SK-N-SH treated with all-trans-retinoic acid at 6 μM for 48 hours (cell line): ENCODE measurements at regions not wholly inside any gene's neighbourhood (a gene's known extent, or its start where the extent isn't known, plus 50 kb on each side); places are given as distances from the start of the nearest gene placed in this dataset.

ENCODE experiments used
- ATAC-seq: fragments of 200-7000 bp; cut with Tn5 transposase; 3 replicates; pipeline ENCODE4 v1.9.1; 2020; ENCODE audit warnings: mild to moderate bottlenecking, moderate library complexity
- ARNTL ChIP-seq: fragments of 450-650 bp; formaldehyde crosslinking; IDR thresholded peaks from 2 replicates; pipeline ENCODE4 v1.5.0; 2020; ENCODE audit warnings: low read depth, mild to moderate bottlenecking, moderate library complexity, borderline replicate concordance
- BACH2 ChIP-seq: fragments of 250-450 bp; sonication (Bioruptor Pico); IDR thresholded peaks from 2 replicates; pipeline ENCODE4 v1.9.0; 2021; ENCODE audit warnings: mild to moderate bottlenecking, borderline replicate concordance
- CSDC2 ChIP-seq: fragments of 250-450 bp; sonication (Bioruptor Pico); IDR thresholded peaks from 2 replicates; pipeline ENCODE4 v1.5.0; 2020; ENCODE audit warnings: mild to moderate bottlenecking, moderate library complexity
- ESRRG ChIP-seq: fragments of 250-450 bp; sonication (Bioruptor Pico); IDR thresholded peaks from 2 replicates; pipeline ENCODE4 v1.6.1; 2021; ENCODE audit warnings: mild to moderate bottlenecking
- GLIS3 ChIP-seq: fragments of 250-450 bp; sonication (Bioruptor Pico); IDR thresholded peaks from 2 replicates; pipeline ENCODE4 v1.5.0; 2020; ENCODE audit warnings: mild to moderate bottlenecking, moderate library complexity
- ISL1 ChIP-seq: fragments of 250-450 bp; sonication (Bioruptor Pico); IDR thresholded peaks from 2 replicates; pipeline ENCODE4 v2.1.2; 2022; ENCODE audit warnings: mild to moderate bottlenecking, moderate library complexity
- OSR1 ChIP-seq: fragments of 250-450 bp; sonication (Bioruptor Pico); IDR thresholded peaks from 2 replicates; pipeline ENCODE4 v1.8.0; 2022; ENCODE audit warnings: moderate library complexity, mild to moderate bottlenecking, inconsistent platforms
- PPARA ChIP-seq: fragments of 250-450 bp; sonication (Bioruptor Pico); IDR thresholded peaks from 2 replicates; pipeline ENCODE4 v1.5.0; 2020; ENCODE audit warnings: mild to moderate bottlenecking, borderline replicate concordance
- RARB ChIP-seq: fragments of 250-450 bp; sonication (Bioruptor Pico); IDR thresholded peaks from 2 replicates; pipeline ENCODE4 v1.8.0; 2021; ENCODE audit warnings: mild to moderate bottlenecking, moderate library complexity
- SNAI2 ChIP-seq: fragments of 250-450 bp; sonication (Bioruptor Pico); IDR thresholded peaks from 2 replicates; pipeline ENCODE4 v1.5.0; 2020; ENCODE audit warnings: mild to moderate bottlenecking, moderate library complexity
- TCF4 ChIP-seq: fragments of 250-450 bp; sonication (Bioruptor Pico); IDR thresholded peaks from 2 replicates; pipeline ENCODE4 v1.8.0; 2021; ENCODE audit warnings: mild to moderate bottlenecking, moderate library complexity, borderline replicate concordance
- TOX ChIP-seq: fragments of 250-450 bp; sonication (Bioruptor Pico); IDR thresholded peaks from 2 replicates; pipeline ENCODE4 v1.8.0; 2021; ENCODE audit warnings: mild to moderate bottlenecking, moderate library complexity, borderline replicate concordance
- ZFP3 ChIP-seq: fragments of 250-450 bp; sonication (Bioruptor Pico); IDR thresholded peaks from 2 replicates; pipeline ENCODE4 v1.5.0; 2020; ENCODE audit warnings: mild to moderate bottlenecking, moderate library complexity
- ZFP30 ChIP-seq: fragments of 450-650 bp; formaldehyde crosslinking; IDR thresholded peaks from 2 replicates; pipeline ENCODE4 v1.5.0; 2022; ENCODE audit warnings: mild to moderate bottlenecking, moderate library complexity
- ZNF565 ChIP-seq: fragments of 450-650 bp; formaldehyde crosslinking; conservative IDR thresholded peaks from 2 replicates; pipeline ENCODE4 v1.5.0; 2020; ENCODE audit warnings: low read depth, mild to moderate bottlenecking, moderate library complexity
- ZNF70 ChIP-seq: fragments of 450-650 bp; formaldehyde crosslinking; IDR thresholded peaks from 2 replicates; pipeline ENCODE4 v1.5.0; 2020; ENCODE audit warnings: mild to moderate bottlenecking, moderate library complexity
- ZNF8 ChIP-seq: fragments of 450-650 bp; formaldehyde crosslinking; IDR thresholded peaks from 2 replicates; pipeline ENCODE4 v1.5.0; 2020; ENCODE audit warnings: mild to moderate bottlenecking, moderate library complexity
- TF ChIP-seq, protein P1 (sequence below): fragments of 250-450 bp; sonication (Bioruptor Pico); IDR thresholded peaks from 2 replicates; pipeline ENCODE4 v1.8.0; 2021; ENCODE audit warnings: low read depth, mild to moderate bottlenecking, moderate library complexity, borderline replicate concordance
- TF ChIP-seq, protein P2 (sequence below): fragments of 250-450 bp; sonication (Bioruptor Pico); IDR thresholded peaks from 2 replicates; pipeline ENCODE4 v1.5.1; 2020; ENCODE audit warnings: low read depth, mild to moderate bottlenecking, moderate library complexity
- TF ChIP-seq, protein P3 (sequence below): fragments of 250-450 bp; sonication (Bioruptor Pico); IDR thresholded peaks from 2 replicates; pipeline ENCODE4 v1.8.0; 2020; ENCODE audit warnings: mild to moderate bottlenecking, moderate library complexity, borderline replicate concordance
- TF ChIP-seq, protein P4 (sequence below): fragments of 250-450 bp; sonication (Bioruptor Pico); IDR thresholded peaks from 2 replicates; pipeline ENCODE4 v1.5.1; 2021; ENCODE audit warnings: mild to moderate bottlenecking, moderate library complexity

DNA sequence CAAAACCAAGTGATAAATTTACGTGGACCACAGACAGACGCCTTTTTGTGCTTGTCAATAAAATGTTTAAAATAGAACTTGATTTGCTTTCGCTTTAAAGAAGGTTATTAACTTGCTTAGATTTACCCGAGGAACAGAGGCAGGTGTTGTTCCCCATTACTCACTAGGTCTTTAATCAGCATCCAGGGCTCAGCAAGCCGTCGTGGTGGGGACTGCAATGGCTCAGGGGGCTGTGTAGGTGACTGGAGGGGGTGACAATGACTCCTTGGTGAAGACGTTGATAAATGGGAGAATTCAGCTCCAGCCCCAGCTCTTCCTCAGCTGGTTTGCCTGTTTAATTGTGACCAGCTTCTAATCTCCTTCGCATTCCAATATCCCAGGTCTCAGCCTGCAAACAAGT, 231.4 kb downstream of the TMEM114 start:
- no peak for ATAC-seq
- TF ChIP-seq ESRRG (CRISPR knock-in tag) (no peak), PPARA (no peak), OSR1 (no peak), ZNF8 (CRISPR knock-in tag) (no peak), TCF4 (no peak), ZFP30 (no peak), RARB (CRISPR knock-in tag) (no peak), ZFP3 (CRISPR knock-in tag) (no peak), BACH2 (CRISPR knock-in tag) (no peak), CSDC2 (CRISPR knock-in tag) (no peak), ARNTL (CRISPR knock-in tag) (no peak), SNAI2 (no peak), ZNF70 (CRISPR knock-in tag) (no peak), GLIS3 (CRISPR knock-in tag) (no peak), ZNF565 (no peak)
- TF ChIP-seq, protein P1, sequence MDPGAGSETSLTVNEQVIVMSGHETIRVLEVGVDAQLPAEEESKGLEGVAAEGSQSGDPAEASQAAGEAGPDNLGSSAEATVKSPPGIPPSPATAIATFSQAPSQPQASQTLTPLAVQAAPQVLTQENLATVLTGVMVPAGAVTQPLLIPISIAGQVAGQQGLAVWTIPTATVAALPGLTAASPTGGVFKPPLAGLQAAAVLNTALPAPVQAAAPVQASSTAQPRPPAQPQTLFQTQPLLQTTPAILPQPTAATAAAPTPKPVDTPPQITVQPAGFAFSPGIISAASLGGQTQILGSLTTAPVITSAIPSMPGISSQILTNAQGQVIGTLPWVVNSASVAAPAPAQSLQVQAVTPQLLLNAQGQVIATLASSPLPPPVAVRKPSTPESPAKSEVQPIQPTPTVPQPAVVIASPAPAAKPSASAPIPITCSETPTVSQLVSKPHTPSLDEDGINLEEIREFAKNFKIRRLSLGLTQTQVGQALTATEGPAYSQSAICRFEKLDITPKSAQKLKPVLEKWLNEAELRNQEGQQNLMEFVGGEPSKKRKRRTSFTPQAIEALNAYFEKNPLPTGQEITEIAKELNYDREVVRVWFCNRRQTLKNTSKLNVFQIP (CRISPR knock-in tag): no peak
- TF ChIP-seq, protein P2, sequence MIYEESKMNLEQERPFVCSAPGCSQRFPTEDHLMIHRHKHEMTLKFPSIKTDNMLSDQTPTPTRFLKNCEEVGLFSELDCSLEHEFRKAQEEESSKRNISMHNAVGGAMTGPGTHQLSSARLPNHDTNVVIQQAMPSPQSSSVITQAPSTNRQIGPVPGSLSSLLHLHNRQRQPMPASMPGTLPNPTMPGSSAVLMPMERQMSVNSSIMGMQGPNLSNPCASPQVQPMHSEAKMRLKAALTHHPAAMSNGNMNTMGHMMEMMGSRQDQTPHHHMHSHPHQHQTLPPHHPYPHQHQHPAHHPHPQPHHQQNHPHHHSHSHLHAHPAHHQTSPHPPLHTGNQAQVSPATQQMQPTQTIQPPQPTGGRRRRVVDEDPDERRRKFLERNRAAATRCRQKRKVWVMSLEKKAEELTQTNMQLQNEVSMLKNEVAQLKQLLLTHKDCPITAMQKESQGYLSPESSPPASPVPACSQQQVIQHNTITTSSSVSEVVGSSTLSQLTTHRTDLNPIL (CRISPR knock-in tag): no peak
- TF ChIP-seq, protein P3, sequence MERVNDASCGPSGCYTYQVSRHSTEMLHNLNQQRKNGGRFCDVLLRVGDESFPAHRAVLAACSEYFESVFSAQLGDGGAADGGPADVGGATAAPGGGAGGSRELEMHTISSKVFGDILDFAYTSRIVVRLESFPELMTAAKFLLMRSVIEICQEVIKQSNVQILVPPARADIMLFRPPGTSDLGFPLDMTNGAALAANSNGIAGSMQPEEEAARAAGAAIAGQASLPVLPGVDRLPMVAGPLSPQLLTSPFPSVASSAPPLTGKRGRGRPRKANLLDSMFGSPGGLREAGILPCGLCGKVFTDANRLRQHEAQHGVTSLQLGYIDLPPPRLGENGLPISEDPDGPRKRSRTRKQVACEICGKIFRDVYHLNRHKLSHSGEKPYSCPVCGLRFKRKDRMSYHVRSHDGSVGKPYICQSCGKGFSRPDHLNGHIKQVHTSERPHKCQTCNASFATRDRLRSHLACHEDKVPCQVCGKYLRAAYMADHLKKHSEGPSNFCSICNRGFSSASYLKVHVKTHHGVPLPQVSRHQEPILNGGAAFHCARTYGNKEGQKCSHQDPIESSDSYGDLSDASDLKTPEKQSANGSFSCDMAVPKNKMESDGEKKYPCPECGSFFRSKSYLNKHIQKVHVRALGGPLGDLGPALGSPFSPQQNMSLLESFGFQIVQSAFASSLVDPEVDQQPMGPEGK (CRISPR knock-in tag): no peak

DNA sequence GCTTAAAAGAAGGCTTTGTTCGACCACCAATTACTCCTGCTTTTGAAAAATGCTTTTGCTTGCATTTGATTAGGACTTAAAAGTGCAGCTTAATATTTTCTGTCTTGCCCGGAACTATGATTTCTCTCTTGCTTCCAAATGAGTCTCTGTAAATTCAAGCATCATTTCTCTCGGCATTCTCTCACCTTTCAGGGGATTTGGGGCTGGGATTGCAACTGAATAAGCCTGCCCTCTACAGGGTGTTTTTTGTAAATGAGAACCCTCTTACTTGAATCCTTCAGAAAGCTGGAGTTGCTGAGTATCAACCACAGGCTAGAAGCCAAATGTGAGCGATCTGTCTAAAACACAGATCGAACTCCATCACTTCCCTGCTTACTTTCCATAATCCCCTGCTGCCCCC, 234.6 kb downstream of the TMEM114 start:
- no peak for TF ChIP-seq ZNF565
- TF ChIP-seq CSDC2 (CRISPR knock-in tag): no peak
- TF ChIP-seq BACH2 (CRISPR knock-in tag): no peak
- TF ChIP-seq ISL1: no peak
- TF ChIP-seq OSR1: no peak
- TF ChIP-seq, protein P1 (CRISPR knock-in tag): no peak
- ATAC-seq: no peak

DNA sequence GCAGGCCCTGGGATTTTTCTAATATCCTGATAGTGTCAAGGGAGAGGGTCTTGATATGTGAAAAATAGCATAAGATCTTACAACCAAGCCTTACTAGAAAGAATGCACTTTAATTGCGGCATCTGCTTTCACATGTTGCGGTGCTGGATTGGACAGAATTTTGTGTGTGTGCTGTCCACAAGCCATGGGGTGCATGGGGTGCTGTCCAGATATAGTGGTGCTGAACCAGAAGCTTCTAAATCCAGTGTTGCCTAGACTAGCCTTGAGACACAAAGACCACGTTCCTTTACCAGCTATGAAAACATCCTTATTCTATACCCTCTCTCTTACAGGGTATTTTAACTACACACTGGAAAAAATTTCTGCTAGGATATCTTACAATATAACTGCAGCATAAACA, 244.0 kb downstream of the TMEM114 start:
- no peak for ATAC-seq
- no peak for TF ChIP-seq GLIS3 (CRISPR knock-in tag)
- no peak for TF ChIP-seq ZFP30
- TF ChIP-seq CSDC2 (CRISPR knock-in tag): no peak
- TF ChIP-seq, protein P4, sequence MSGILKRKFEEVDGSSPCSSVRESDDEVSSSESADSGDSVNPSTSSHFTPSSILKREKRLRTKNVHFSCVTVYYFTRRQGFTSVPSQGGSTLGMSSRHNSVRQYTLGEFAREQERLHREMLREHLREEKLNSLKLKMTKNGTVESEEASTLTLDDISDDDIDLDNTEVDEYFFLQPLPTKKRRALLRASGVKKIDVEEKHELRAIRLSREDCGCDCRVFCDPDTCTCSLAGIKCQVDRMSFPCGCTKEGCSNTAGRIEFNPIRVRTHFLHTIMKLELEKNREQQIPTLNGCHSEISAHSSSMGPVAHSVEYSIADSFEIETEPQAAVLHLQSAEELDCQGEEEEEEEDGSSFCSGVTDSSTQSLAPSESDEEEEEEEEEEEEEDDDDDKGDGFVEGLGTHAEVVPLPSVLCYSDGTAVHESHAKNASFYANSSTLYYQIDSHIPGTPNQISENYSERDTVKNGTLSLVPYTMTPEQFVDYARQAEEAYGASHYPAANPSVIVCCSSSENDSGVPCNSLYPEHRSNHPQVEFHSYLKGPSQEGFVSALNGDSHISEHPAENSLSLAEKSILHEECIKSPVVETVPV (CRISPR knock-in tag): no peak
- TF ChIP-seq ESRRG (CRISPR knock-in tag): no peak
- TF ChIP-seq OSR1: no peak
- TF ChIP-seq ISL1: no peak
- TF ChIP-seq, all 23 proteins: peak for 0

DNA sequence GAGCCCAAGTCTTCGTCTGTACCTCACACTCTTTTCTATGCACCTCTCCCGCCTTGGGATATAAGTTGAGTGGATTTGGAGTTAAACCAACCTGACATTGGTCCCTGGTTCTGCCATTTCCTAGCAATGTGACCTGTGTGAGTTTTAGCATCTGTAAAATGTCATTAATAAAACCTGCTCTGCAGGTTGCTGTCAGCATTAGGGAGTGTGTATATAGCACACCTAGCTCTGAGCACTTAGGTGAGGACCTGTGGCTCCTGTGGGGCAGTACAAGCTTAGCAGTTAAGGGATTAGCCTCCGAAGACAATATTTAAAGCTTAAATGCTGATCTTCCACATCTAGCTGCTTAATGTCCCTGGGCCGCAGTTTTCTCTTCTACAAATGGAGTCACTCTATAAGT, 248.0 kb downstream of the TMEM114 start:
- no peak for TF ChIP-seq OSR1
- TF ChIP-seq BACH2 (CRISPR knock-in tag): no peak
- no peak for TF ChIP-seq ISL1
- TF ChIP-seq, protein P2 (CRISPR knock-in tag): no peak
- no peak for TF ChIP-seq GLIS3 (CRISPR knock-in tag)
- no peak for TF ChIP-seq CSDC2 (CRISPR knock-in tag)
- TF ChIP-seq, protein P4 (CRISPR knock-in tag): no peak
- no peak for TF ChIP-seq TOX
- no peak for TF ChIP-seq ESRRG (CRISPR knock-in tag)
- no peak for TF ChIP-seq ZNF565
- no peak for TF ChIP-seq ZFP30
- no peak for TF ChIP-seq ZNF70 (CRISPR knock-in tag)
- TF ChIP-seq, all 23 proteins: peak for 0
- no peak for ATAC-seq
